Tibial nerve (tissue), 4 donors: ENCODE measurements at regions not wholly inside any gene's neighbourhood (a gene's known extent, or its start where the extent isn't known, plus 50 kb on each side); places are given as distances from the start of the nearest gene placed in this dataset.

Experiments used
- CTCF ChIP-seq, 5 experiments: fragments of 200-600 bp in 3 of 5; fragments of 450-650 bp in 2 of 5; sonication (generic) in 3 of 5; IDR thresholded peaks; one replicate each; pipeline ENCODE4 v1.5.1; 2016 to 2019; ENCODE audit warnings: antibody characterized with exemption in 5 of 5, mild to moderate bottlenecking in 3 of 5, moderate library complexity in 2 of 5
- EP300 ChIP-seq, 2 donors: sonication (generic); formaldehyde crosslinking; IDR thresholded peaks; one replicate each; pipeline ENCODE4 v1.6.1; 2017; ENCODE audit warnings: antibody characterized with exemption in 2 of 2, mild to moderate bottlenecking in 1 of 2
- POLR2A ChIP-seq, 2 donors: fragments of 450-650 bp; IDR thresholded peaks; one replicate each; pipeline ENCODE4 v1.6.1; 2017; ENCODE audit warnings: antibody characterized with exemption in 2 of 2, mild to moderate bottlenecking in 2 of 2, moderate library complexity in 2 of 2

GRCh38 chr6:140071601-140072062 is 697.2 kb upstream of the CITED2 start:
- TF ChIP-seq CTCF (IDR thresholded peaks at IDR 0.05) (no peak), POLR2A (IDR thresholded peaks at IDR 0.05) (no peak), EP300 (IDR thresholded peaks at IDR 0.05) (no peak)
